ENCODE measurements at regions not wholly inside any gene's neighbourhood (a gene's known extent, or its start where the extent isn't known, plus 50 kb on each side); places are given as distances from the start of the nearest gene placed in this dataset.

GRCh38 chr5:51109786-51110410 lies 273.4 kb upstream of the ISL1 start:
- TF ChIP-seq CTCF (IDR thresholded peaks at IDR 0.05) (no peak), POLR2A (IDR thresholded peaks at IDR 0.05) (no peak)
